ENCODE measurements at regions not wholly inside any gene's neighbourhood (a gene's known extent, or its start where the extent isn't known, plus 50 kb on each side); places are given as distances from the start of the nearest gene placed in this dataset.
"Not testable (repeated sequence)": the region's sequence is repeated elsewhere in the genome, so short reads cannot be mapped to it uniquely, and the experiment has no call there.

GRCh38 chr2:83180862-83181530 is 1278.1 kb downstream of the SUCLG1 start:
- not testable (repeated sequence) for TF ChIP-seq CTCF (IDR thresholded peaks at IDR 0.05; ENCODE audit: low read depth, low read length, poor library complexity, severe bottlenecking); EZH2phosphoT487 (IDR thresholded peaks at IDR 0.05; ENCODE audit: borderline replicate concordance, low read length)

Measured in DOHH2 (cell line).